ENCODE measurements at regions not wholly inside any gene's neighbourhood (a gene's known extent, or its start where the extent isn't known, plus 50 kb on each side); places are given as distances from the start of the nearest gene placed in this dataset.

GRCh38 chr3:118277814-118278213 is 756.8 kb downstream of the IGSF11 start:
- TF ChIP-seq CTCF (IDR thresholded peaks at IDR 0.05; ENCODE audit: insufficient read depth, low read depth, low read length) (no peak), EZH2 (IDR thresholded peaks at IDR 0.05; ENCODE audit: insufficient read depth, low read length) (no peak)

Measured in astrocyte (in vitro differentiated cells and primary cell).